T-helper 9 cell (primary cell): ENCODE measurements at regions not wholly inside any gene's neighbourhood (a gene's known extent, or its start where the extent isn't known, plus 50 kb on each side); places are given as distances from the start of the nearest gene placed in this dataset.

Experiments used
- DNase-seq: peaks from one replicate; pipeline ENCODE4 v3.0.0-alpha.2; 2020

GRCh38 chr12:125436686-125437085 is 371.5 kb downstream of the AACS start:
- no peak for DNase-seq

GRCh38 chr12:125440399-125440798 is 375.2 kb downstream of the AACS start:
- DNase-seq, result no peak

- no peak for DNase-seq
These were observed 378.1 kb downstream of the AACS start for GRCh38 chr12:125443341-125443740.

GRCh38 chr12:125451408-125451807 is 386.2 kb downstream of the AACS start:
- DNase-seq, result no peak

- DNase-seq, result no peak
These were observed 388.5 kb downstream of the AACS start for GRCh38 chr12:125453751-125454150.

GRCh38 chr12:125454291-125454690 is 389.1 kb downstream of the AACS start:
- DNase-seq, result no peak

GRCh38 chr12:125454786-125455480 is 389.7 kb downstream of the AACS start:
- no peak for DNase-seq

- DNase-seq, result no peak
These were observed 390.3 kb downstream of the AACS start for GRCh38 chr12:125455556-125455955.

- DNase-seq, result no peak
These were observed 393.5 kb downstream of the AACS start for GRCh38 chr12:125458552-125459268.

- no peak for DNase-seq
These were observed 396.6 kb downstream of the AACS start for GRCh38 chr12:125461831-125462230.

- no peak for DNase-seq
These were observed 398.2 kb downstream of the AACS start for GRCh38 chr12:125463386-125463785.

- no peak for DNase-seq
These were observed 402.1 kb downstream of the AACS start for GRCh38 chr12:125467363-125467762.

GRCh38 chr12:125469683-125470082 is 404.4 kb downstream of the AACS start:
- DNase-seq, result no peak

GRCh38 chr12:125470838-125471783 is 405.9 kb downstream of the AACS start:
- no peak for DNase-seq

GRCh38 chr12:125473501-125473900 is 408.3 kb downstream of the AACS start:
- no peak for DNase-seq

GRCh38 chr12:125487336-125487735 is 422.1 kb downstream of the AACS start:
- no peak for DNase-seq

- no peak for DNase-seq
These were observed 426.3 kb downstream of the AACS start for GRCh38 chr12:125491553-125491952.

GRCh38 chr12:125492354-125493270 is 427.4 kb downstream of the AACS start:
- DNase-seq, result no peak

GRCh38 chr12:125493704-125494308 is 428.6 kb downstream of the AACS start:
- no peak for DNase-seq

- DNase-seq, result no peak
These were observed 437.9 kb downstream of the AACS start for GRCh38 chr12:125503128-125503527.

GRCh38 chr12:125509195-125509594 is 444.0 kb downstream of the AACS start:
- DNase-seq, result no peak
